Cerebellar cortex (tissue), 1 donor: ENCODE measurements at regions not wholly inside any gene's neighbourhood (a gene's known extent, or its start where the extent isn't known, plus 50 kb on each side); places are given as distances from the start of the nearest gene placed in this dataset.

ENCODE experiments used
- DNase-seq: peaks from one replicate; pipeline ENCODE4 v3.0.0-alpha.2; 2015; ENCODE audit warnings: low spot score

DNA sequence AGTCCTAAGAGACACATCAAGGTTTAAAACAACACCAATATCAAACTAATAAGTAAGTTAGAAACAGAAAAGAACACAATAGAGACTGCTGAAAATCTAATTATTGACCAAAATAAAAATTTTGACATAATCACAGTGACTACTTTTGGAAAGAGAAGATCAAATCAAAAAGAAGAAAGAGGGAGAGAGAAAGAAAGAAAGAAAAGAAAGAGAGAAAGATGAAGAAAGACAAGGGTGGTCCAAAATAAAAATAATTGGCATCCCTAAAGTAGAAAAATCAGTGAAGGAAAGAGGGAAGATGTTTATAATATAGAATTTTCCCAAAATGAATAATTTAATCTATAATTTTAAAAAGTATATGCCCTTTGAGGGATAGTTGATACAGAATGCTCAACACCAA is 118.8 kb upstream of the VIPR2 start:
- DNase-seq, result no peak

- no peak for DNase-seq
Observed at GRCh38 chr7:159253657-159254056, 109.0 kb upstream of the VIPR2 start.

DNA sequence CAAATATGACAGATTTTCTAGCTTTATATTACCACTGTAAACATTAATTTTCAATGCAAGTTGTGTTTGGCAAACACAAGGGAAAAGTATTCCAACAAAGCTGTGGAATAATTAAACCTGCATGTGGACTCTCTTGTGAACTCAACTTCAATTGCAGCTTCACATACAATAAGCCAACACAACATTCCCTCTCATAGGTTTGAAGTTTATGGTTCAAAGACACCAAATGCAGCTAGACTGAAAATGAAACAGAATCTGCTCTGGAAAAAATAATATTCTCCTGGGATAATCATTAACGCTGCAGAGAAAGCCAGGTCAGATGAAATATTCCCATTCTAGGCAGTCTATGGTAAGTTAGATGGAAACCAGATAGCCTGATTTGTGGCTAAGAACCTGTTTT is 105.8 kb upstream of the VIPR2 start:
- no peak for DNase-seq

DNA sequence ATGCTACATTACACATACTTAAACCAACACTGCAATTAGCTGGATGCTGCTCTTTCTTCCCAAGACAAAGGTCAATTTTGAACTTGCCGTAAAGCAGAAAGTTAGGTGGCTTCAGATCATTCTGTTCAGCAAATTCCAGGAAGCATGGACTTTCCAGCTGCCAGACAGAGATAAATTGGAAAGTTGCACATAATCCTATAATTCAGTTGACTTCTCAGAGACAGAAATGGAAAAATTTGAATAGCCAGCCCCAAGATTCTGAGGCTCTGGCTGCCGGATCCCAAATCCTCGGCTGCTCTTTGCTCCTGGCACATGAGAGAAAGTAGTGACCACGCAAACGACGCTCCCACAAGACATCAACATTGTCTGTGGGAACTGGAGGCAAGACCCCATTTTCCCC is 105.0 kb upstream of the VIPR2 start:
- no peak for DNase-seq

DNA sequence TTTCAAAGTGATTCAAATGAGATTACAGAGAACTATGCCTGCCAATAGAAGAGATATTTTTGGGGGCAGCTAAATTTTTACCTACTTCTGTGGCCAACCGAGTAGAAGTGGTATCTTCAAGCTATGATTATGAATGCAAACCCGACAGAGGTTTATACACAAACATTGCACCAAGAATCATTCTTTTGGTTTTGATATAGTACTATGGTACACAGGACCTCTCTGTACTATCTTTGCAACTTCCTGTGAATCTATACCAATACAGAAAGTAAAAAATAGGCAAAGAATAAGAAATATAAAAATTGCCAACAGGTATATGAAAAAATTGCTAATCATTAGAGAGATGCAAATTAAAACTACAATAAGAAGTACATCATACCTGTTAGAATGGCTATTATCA is 103.2 kb upstream of the VIPR2 start:
- DNase-seq, result no peak

- DNase-seq, result no peak
Observed at GRCh38 chr7:159246702-159247480, 102.2 kb upstream of the VIPR2 start.

GRCh38 chr7:159240962-159241361 is 96.3 kb upstream of the VIPR2 start:
- DNase-seq, result no peak

DNA sequence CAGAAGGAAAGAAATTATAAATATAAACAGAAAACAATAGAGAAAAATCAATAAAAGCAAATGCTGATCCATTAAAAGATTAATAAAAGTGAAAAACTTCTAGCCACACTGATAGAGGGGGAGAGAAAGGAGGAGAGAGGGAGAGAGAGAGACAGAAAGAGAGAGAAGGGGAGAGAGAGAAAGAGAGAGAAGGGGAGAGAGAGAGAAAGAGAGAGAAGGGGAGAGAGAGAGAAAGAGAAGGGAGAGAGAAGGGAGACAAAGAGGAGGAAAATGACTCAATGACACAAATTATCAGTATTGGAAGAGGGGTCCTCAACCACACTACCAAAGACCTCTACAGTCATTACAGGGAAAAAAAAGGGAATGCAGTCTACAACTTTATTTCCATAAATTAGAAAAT is 94.4 kb upstream of the VIPR2 start:
- DNase-seq, result no peak

DNA sequence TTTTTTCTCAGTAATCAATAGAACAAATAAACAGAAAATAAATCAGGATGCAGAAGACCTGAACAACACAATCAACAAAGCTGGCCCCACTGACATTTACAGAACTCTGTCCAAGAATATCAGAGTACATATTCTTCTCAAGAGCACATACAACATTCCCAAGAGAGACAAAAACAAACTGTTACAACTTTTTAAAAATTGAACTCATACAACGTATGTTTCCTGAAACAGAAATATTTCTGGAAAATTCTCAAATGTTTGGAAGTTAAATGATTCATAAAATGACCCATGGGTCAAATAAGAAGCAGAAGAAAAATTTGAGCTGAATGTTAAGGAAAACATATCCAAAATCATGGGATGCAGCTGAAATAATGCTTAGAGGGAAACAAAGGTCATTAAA is 93.9 kb upstream of the VIPR2 start:
- no peak for DNase-seq

DNA sequence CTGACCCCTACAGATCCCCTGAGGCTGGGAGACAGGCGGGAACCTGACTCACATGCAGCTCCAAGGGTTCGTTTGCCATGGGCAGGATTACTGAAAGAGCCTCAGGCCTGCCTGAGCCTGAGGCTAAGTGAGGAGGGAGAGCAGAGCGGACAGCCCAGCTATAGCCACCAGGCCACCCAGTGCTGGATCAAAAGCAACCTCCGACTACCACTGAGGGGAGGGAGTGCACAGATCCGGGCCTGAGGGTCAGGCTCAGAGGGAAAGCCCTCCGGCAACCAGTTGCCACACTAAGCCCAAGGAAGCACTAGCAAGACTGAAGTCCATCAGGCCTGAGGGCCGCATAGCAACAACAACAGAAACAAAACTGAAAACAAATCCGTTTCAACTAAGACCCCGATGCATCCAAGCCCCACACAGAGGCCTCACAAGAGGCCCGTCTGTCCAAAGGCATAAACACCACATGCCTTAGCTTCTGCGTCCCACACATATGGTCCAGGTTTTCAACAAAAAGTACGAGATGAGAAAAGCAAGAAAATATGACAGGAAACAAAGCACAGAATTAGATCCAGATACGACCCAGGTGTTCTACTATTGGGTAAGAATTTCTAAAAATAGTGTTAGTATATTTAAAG is 92.5 kb upstream of the VIPR2 start:
- DNase-seq, result no peak

- no peak for DNase-seq
Observed at GRCh38 chr7:159231017-159231416, 86.3 kb upstream of the VIPR2 start.

- DNase-seq, result no peak
Observed at GRCh38 chr7:159229683-159230475, 85.2 kb upstream of the VIPR2 start.

- no peak for DNase-seq
Observed at GRCh38 chr7:159227433-159227832, 82.8 kb upstream of the VIPR2 start.

GRCh38 chr7:159226011-159226702 is 81.5 kb upstream of the VIPR2 start:
- DNase-seq, result no peak

GRCh38 chr7:159218607-159219006 is 73.9 kb upstream of the VIPR2 start:
- DNase-seq, result no peak

- DNase-seq, result no peak
Observed at GRCh38 chr7:159218170-159218569, 73.5 kb upstream of the VIPR2 start.

DNA sequence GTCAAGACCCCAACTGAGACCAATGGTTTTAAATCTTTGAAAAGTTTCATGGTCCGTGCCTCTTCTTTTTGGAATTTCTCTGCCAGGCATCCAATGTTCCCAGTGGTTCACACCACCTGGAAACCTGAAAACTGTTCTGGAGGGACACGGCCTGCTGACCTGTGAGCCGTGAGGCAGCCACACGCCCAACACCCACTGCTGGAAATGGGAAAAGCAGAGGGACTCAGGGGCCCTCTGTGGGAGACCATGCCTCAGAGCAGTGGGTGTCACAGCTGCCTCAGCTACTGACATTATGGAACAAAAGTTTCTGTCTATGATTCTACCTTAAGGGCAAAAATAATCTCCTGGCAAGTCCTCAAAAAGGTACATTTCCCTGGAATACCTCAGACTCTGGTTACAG is 70.4 kb upstream of the VIPR2 start:
- no peak for DNase-seq

DNA sequence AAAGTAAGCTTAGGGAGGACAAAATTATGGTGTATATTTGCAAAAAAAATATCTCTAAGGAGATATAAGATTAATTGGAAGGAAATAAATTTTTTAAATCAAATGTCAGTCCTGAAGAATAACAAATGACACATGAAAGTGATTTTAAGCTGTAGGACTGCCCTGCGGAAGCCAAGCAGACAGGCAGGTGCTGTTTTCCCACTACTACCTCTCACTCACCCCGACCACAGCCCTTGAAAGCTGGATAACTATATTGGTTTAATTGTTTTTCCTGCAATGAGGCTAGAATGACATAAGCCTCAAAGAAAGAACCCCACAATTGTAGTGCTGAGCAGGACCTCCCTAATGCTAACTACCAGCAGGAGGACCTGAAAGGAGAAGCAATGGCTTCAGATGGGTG is 68.6 kb upstream of the VIPR2 start:
- DNase-seq, result no peak

DNA sequence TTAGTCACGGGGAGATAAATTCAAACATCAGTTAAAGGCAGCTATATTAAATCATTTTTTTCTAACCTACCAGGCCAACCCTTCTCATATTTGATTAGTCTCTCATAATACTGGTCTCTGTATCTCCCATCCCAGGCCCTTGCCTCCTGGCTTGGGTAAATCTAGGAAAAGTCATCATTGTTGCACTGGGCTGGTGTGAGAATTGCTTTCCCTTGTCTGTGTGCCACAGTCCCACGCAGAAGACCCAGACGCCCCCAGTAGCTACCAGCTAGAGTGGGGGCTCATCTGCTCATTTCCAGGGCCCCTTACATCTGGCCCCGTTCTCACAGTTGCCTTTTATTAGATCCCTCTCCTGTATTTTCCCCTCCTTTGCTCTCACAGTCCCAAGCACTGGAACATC is 67.6 kb upstream of the VIPR2 start:
- DNase-seq, result no peak

DNA sequence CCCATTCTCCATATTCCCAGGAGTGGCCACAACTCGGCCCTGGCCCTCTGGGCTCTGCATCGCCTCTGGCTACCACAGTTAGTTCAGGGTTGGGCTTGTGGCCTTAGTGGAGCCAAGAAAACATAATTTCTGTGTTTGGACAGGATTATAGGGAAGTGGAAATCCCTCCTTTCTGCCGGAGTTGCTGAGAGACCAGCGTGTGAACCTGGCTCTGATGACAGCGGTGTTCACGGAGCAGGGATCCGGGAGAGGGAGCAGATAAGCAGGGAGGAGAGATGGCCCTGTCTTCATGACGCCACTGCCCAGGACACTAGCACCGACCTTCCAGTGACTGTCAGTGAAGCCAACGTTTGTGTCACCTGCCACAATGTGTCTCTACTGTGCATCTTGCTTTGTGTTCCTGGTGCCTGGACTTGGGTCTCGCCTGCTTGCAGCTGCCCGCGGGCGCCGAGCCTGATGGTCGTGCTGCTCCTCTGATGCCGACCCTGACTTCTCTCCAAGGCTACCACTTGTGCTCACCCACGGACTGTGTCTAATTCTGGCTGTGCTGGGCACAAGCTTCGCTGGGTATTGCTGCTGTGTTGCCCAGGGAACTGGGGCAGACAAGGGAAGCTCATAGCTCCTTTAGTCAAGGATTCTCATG is 67.0 kb upstream of the VIPR2 start:
- peak; percentile 12 for DNase-seq

- no peak for DNase-seq
Observed at GRCh38 chr7:159210581-159211235, 66.0 kb upstream of the VIPR2 start.
